Ammon's horn (tissue), 1 donor: ENCODE measurements at regions not wholly inside any gene's neighbourhood (a gene's known extent, or its start where the extent isn't known, plus 50 kb on each side); places are given as distances from the start of the nearest gene placed in this dataset.
A peak's percentile ranks its signal among the peaks of the same experiment; 100 is the strongest.
"Not testable (repeated sequence)": the region's sequence is repeated elsewhere in the genome, so short reads cannot be mapped to it uniquely, and the experiment has no call there.

ENCODE experiments used
- DNase-seq: peaks from one replicate; pipeline ENCODE4 v3.0.0-alpha.2; 2016; ENCODE audit warnings: low spot score

DNA sequence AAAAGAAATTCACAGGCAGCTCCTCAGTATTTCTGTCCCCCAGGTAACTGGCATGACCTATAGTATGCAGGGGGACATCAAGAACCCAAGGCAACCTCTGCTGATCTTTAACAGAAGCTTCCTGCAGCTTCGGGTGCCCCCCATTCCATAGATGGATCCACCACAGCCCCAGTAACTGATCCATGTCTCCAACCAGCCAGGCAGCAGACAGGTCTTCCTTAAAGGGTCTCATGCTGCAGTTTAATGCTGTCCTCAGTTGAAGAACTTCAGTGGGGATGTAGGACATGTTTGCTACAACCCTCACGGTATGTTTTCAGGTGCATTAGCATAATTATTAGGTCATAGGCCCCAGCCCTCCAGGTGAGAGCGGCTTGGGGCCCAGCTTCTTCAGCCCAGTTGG is 90.9 kb upstream of the OLIG2 start:
- DNase-seq = no peak

DNA sequence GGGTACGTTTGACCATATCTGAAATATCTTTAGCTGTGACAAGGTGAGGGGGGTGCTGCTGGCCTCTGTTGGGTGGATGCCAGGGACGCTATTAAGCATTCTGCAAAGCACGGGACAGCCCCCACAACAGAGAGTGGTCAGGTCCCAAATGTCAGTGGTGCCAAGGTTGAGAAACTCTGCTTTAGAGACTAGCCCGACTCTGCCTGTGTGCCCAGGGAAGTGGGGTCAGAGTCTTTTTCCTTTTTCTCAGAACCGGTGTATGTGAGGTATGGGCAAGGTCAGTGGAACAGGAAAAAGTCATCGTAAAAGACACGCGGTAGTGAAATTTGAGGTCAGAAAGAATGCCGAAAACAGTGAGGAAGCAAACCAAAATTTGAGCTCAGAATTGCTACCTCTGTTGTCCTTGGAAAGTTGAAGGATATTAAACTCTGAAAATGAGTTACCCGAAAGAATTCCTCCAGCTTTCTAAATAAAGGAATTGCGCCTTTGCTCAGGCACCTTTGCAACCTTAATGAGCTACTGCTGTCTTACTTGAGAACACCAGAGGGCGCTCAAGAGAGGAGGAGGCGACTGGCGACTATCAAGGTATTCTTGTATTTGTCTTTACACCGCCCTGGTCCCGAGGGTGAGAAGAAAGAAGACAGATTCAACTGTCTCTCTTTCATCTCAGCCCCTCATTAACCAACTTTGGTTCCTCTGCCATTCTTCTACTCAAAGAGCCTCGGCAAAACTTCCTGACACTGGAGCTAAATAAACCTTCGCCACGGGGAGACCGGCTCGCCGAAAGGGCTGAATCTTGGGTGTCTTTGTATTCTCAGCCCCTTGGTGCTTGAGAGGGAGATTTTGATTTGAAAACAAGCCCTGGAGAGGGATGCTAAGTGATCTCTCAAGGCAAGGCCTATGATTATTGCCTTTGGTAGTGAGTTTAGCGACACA is 85.4 kb upstream of the OLIG2 start:
- peak; percentile 70 for DNase-seq

DNA sequence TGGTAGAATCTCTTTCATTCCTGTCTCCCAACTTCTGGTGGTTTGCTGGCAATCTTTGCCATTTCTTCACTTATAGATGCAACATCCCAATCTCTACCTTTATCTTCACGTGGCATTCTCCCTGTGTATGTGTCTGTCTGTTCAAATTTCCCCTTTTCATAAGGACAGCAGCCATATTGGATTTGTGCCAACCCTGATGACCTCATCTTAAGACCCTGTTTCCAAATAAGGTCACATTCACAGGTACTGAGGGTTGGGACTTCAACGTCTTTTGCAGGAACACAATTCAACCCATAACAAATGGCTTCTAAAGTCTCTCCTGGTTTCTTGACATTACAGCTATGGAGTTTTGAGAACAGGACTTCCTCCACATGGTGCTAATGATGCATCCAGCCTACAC is 84.5 kb upstream of the OLIG2 start:
- DNase-seq = no peak

- no peak for DNase-seq
These were observed 79.1 kb upstream of the OLIG2 start for GRCh38 chr21:32946654-32947053.

- no peak for DNase-seq
These were observed 78.0 kb upstream of the OLIG2 start for GRCh38 chr21:32947736-32948135.

DNA sequence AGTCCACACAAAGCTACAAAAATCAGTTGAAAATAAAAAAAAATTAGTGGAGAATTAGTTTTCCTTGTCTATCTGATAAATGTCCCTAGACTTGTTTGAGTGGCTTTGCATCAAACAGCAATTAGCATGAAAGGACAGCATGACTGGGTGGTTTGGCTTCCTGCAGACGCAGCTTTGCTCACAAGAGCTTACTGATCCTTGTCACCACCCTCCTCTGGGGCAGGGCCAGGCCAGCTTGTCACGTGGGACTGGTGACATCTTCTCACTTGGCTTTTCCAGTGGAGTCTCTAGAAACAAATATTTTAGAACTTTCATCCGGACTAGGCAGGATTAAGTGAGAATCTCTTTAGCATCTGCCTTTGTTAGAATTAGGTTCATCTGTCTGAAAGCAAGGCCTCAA is 76.0 kb upstream of the OLIG2 start:
- peak; percentile 85 for DNase-seq

GRCh38 chr21:32951041-32951440 is 74.7 kb upstream of the OLIG2 start:
- DNase-seq = no peak

DNA sequence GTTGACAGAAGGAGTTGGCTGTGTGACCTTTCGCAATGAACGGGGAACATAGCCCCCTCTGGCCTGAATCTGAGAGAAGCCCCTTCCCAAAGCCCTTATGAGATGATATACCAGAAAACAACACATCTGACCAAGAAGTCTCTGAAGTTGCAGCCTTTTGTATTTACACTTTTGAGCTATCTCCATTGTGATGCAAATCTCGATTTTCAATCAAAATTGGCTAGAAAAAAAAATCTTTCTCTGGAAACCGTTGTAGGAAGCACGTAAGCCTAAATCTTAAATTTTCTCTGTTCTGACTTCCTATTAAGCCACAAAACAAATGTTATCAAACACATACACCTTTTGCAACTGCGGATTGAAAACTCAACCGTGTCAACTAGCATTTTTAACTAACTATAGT is 71.4 kb upstream of the OLIG2 start:
- DNase-seq = no peak

GRCh38 chr21:32955311-32956060 is 70.2 kb upstream of the OLIG2 start:
- DNase-seq = peak; percentile 54

DNA sequence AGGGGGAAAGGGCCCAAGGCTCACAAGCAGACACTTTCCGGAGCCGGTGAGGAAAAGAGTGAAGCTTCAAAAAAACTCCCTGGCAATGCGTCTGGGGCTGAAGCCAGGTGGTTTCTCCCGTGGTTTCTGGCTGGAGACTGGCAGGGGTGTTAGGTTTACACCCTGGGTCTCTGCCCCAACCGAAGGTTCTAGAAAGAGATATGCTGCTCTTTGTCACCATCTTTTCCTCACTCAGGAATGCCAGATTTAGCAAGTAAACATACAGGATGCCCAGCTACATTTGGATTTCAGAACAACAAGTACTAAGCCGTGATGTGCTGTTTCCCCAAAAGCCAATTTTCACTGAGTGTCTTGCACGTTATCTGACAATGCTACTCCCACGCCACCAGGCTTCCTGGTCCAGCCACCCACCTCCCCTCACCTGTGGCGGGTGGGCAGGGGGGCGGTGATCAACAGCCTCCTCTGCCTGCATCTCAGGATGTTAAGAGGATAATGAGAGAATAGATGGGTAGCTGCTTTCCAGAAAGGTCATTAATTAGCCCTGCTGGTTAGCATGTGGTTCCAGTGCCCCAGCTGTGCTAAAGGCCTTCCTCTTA is 69.6 kb upstream of the OLIG2 start:
- DNase-seq = no peak

- DNase-seq = no peak
These were observed 68.2 kb upstream of the OLIG2 start for GRCh38 chr21:32957545-32957944.

DNA sequence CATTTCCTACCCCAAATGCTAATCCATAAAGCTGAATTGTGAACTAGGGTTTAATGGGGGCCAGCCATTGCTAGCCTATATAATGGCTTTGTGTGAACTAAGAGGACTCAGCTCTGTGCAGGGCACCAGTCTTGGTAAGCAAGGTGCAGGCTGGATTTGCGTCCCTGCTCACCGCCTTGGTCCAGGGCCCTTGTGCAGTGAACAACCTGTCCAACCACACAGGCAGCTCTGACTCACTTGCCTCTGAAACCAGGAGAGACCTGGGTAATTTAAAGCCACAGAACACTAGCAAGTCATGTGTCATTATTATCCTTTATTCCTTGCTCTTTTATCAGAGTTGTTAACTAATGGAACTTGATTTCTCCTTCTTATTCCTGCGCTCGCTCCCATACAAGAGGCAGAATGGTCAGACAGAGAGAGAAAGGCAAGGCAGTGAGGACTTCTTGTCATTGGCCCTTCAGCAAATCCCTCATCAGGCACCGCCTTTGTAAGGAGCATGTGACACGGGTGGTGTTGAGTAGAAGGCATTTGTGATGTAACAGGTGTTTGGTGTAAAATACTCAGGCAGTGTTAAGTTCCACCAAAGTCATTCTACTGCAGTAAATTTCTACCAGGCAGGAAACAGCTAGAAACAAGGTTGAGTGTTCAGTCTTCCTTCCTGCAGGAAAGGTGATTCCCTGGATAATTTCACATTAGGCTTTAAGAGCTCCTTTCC is 67.3 kb upstream of the OLIG2 start:
- no peak for DNase-seq

GRCh38 chr21:32962268-32962667 is 63.5 kb upstream of the OLIG2 start:
- no peak for DNase-seq

DNA sequence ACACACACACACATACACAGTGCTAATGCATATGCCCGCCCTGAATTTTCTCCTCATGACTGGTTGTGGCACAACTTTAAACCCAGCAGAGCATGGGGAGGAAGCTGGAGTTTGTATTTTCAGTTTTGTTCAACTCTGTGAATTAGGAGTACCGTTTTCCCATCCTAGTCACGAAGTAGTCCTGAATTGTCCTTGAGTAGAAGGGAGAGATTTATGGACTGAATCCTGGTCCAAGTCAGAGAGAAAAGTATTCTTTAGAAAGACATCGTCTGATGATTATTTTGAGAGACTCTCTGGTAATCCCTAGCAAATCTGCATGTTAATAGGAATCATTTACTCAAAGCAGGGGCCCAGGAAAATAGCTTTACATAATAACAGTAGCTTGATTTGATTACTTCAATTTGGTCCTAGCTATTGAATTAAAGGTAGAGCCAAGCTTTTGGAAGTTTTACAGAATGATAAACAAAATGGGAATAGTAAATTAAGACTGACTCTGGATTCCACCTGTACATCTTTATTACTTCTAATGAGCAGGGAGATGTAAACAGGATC is 60.5 kb upstream of the OLIG2 start:
- no peak for DNase-seq

DNA sequence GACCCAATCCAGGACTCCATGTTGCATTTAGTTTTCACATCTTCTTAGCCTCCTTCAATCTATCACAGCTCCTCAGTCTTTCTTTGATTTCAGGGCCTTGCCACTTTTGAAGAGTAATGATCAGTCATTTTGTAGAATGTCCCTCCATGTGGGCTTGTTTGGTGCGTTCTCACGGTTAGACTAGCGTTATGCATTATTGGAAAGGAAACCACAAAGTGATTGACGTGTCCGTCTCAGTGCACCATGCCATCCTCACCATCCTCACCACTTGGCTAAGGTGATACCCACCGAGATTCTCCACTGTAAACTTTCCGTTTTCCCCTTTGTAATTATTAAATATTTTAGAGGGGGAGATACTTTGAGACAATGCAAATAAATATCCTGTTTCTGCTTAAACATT is 59.6 kb upstream of the OLIG2 start:
- DNase-seq = no peak

- not testable (repeated sequence) for DNase-seq
These were observed 57.6 kb upstream of the OLIG2 start for GRCh38 chr21:32968103-32968502.

DNA sequence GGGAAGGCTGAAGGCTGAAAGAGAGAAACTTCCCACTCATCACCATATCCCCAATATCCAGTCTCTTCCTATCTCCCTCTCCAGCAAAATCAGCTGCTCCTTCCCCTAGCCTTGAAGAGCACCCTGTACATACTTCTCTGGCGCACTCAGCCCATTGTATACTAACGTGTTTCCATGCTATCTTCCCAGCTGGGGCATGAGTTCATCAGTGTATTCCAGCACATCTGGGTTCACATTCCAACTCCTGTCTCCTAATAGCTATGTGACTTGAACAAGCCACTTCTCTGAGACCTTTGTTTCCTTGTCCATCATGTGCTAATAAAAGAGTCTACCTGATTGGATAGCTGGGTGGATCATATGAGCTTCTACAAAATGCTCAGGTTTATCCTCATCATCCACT is 51.1 kb upstream of the OLIG2 start:
- no peak for DNase-seq

- no peak for DNase-seq
These were observed 49.8 kb upstream of the OLIG2 start for GRCh38 chr21:32975811-32976431.
